HG03520 (cell line): ENCODE measurements at regions not wholly inside any gene's neighbourhood (a gene's known extent, or its start where the extent isn't known, plus 50 kb on each side); places are given as distances from the start of the nearest gene placed in this dataset.
"Not testable (repeated sequence)": the region's sequence is repeated elsewhere in the genome, so short reads cannot be mapped to it uniquely, and the experiment has no call there.

Experiments used
- ATAC-seq: cut with Tn5 transposase; IDR thresholded peaks from one replicate; pipeline ENCODE4 v1.9.1; 2021; ENCODE audit warnings: mild to moderate bottlenecking, moderate library complexity; ENCODE audit not compliant: unreplicated experiment

GRCh38 chr1:73667959-73668358, 530.0 kb downstream of the LRRIQ3 start:
- not testable (repeated sequence) for ATAC-seq

- no peak for ATAC-seq
Observed at GRCh38 chr1:73662526-73662925, 535.5 kb downstream of the LRRIQ3 start.

GRCh38 chr1:73659136-73659535, 538.8 kb downstream of the LRRIQ3 start:
- ATAC-seq, result no peak

GRCh38 chr1:73654714-73655113, 543.3 kb downstream of the LRRIQ3 start:
- ATAC-seq, result no peak

GRCh38 chr1:73644198-73644597, 553.8 kb downstream of the LRRIQ3 start:
- ATAC-seq, result no peak

GRCh38 chr1:73639494-73639893, 558.5 kb downstream of the LRRIQ3 start:
- no peak for ATAC-seq

- no peak for ATAC-seq
Observed at GRCh38 chr1:73637264-73637663, 560.7 kb downstream of the LRRIQ3 start.

- ATAC-seq, result no peak
Observed at GRCh38 chr1:73635021-73635420, 563.0 kb downstream of the LRRIQ3 start.

- ATAC-seq, result no peak
Observed at GRCh38 chr1:73627723-73628122, 570.3 kb downstream of the LRRIQ3 start.

DNA sequence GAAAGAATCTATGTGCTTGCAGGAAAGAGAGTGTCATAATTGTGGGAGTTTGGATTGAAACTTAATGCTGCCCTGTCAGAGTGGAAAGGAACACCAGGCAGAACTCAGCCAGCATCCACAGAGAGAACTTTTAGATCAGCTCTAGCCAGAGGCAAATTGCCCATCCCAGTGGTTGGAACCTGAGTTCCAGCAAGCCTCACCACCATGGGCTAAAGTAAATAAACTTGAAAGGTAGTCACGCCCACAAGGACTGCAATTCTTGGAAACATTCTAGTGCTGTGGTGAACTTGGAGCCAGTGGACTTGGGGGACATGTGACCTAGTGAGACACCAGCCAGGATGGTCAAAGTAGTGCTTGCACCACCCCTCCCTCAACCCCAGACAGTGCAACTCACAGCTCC, 571.6 kb downstream of the LRRIQ3 start:
- no peak for ATAC-seq

- ATAC-seq, result no peak
Observed at GRCh38 chr1:73623946-73624345, 574.0 kb downstream of the LRRIQ3 start.

- no peak for ATAC-seq
Observed at GRCh38 chr1:73617145-73617544, 580.8 kb downstream of the LRRIQ3 start.

DNA sequence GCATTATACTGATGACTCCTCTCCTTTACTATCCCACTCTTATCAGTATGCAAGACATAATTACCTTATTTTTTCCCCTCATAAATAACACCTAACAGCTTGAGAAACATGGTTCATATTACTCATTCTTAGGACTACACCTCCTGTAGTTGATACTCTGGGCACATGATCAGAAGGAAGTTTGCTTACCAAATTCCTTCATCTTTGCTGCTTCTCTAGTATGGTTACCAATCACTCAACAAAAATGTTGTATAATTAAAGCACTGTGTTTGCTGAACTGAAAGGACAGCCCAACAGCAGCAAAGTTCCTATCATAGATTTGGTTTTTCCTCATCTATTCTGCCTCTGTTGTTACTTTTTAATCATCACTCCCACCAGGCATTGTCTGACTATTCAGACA, 586.3 kb downstream of the LRRIQ3 start:
- ATAC-seq, result no peak

GRCh38 chr1:73604739-73605138, 593.2 kb downstream of the LRRIQ3 start:
- ATAC-seq, result no peak

DNA sequence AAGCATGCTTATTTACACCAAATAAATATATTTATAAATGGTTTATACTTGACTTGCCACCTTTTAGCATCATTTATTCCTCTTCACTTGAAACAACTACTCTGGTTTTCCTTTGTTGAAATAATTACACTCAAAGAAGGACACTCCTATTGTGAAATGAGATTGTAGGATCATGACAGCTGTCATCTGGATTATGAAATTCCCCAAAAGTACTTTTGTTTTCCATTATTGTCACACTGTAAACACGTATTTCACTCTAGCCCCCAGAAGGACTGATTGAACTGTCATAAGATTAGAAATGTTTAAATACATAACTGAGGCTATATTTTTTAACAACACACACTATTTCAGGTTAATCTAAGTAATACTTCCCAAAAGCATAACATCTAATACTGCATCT, 593.8 kb downstream of the LRRIQ3 start:
- no peak for ATAC-seq

DNA sequence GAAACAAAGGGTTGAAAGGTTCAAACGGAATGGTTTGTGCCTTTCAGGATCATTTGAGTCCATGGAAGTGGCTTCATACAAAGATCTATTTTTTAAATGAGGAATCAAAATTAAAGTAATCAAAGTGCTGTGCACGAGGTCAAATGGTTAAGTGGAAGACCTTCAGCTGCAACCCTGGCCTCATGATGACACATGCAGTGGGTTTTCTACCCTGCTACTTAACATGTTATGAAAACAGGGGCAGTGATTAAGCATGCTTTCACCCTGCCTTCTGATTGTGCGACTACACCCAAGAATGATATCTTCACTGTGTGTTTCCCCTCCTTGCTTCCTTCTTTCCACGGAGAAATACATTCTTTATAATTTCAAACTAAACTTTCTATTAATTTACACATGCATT, 604.2 kb downstream of the LRRIQ3 start:
- ATAC-seq, result no peak

GRCh38 chr1:73593364-73593763, 604.6 kb downstream of the LRRIQ3 start:
- ATAC-seq, result no peak

DNA sequence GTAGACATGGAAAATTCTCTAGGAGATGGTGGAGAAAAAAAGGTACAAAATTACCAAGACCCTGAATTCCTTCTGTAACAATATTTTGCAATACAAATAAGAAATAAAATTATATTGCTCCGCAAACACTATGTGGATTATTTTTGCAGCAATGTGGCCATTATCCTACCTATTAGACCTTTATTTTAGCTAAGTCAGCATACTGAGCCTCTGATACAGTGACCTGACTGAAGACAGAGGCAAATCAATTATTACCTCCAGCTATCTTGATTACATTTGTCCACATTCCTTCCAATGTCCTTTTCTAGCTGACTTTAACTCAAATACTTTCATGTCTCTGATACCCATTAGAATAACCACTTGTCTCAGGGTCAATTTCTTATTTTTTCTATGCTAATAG, 610.9 kb downstream of the LRRIQ3 start:
- no peak for ATAC-seq

DNA sequence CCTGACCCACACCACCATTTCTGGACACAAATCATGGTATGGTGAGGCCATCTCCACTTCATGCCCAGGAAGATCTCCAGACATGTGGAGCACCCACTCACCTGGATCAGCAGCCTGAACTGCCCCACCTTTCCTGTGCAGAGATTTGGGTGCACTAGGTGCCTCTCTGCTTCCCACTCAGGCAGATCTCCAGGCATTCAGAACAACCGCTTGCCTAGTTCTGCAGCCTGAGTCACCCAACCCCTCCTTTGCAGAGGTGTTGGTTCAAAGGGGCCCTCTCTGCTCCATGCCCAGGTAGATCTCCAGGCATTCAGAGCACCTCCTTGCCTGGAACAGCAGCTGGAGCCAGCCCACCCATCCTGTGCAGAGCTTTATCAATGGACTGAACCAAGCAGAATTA, 620.8 kb downstream of the LRRIQ3 start:
- ATAC-seq, result no peak

- ATAC-seq, result no peak
Observed at GRCh38 chr1:73576083-73576482, 621.9 kb downstream of the LRRIQ3 start.

- ATAC-seq, result no peak
Observed at GRCh38 chr1:73564294-73564693, 633.7 kb downstream of the LRRIQ3 start.

DNA sequence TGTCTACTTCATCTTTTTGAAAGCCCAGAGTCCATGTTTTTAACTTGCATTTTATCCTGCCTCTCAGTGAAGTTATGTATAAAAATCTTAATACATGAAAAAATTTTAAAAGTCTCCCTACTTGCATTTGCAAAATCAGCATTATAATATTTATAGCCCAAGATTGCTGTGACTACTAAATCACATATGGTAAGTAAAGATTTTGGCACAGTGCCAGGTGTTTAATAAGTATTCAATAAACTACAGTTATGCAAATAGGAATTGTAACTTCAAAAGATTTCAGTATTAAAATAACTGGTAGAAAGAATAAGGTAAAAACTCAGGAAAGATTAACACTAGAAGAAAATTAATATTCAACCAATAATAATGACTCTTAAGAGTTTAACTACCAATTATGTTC, 641.7 kb downstream of the LRRIQ3 start:
- ATAC-seq, result no peak

GRCh38 chr1:73537400-73537799, 660.6 kb downstream of the LRRIQ3 start:
- ATAC-seq, result no peak
